ENCODE measurements at regions not wholly inside any gene's neighbourhood (a gene's known extent, or its start where the extent isn't known, plus 50 kb on each side); places are given as distances from the start of the nearest gene placed in this dataset.
"Not testable (repeated sequence)": the region's sequence is repeated elsewhere in the genome, so short reads cannot be mapped to it uniquely, and the experiment has no call there.

- H3K9me3 Mint-ChIP-seq = no peaks in the 10 kb centered on the region
- no peaks in the 10 kb centered on the region for H3K4me1 Mint-ChIP-seq
- no peaks in the 10 kb centered on the region for H3K36me3 Mint-ChIP-seq (ENCODE audit: low read depth)
- no peak for DNase-seq (ENCODE audit: low read depth, low spot score)
- no peak overlapping the region for H3K4me3 Mint-ChIP-seq
- no peaks in the 10 kb centered on the region for H3K27me3 Mint-ChIP-seq (ENCODE audit: low read depth)
- no peak for TF ChIP-seq CTCF (conservative IDR thresholded peaks at IDR 0.05)
- H3K27ac Mint-ChIP-seq (ENCODE audit: unreplicated experiment) = peak overlapping the region; percentile 83
Measured at GRCh38 chr1:217982331-217983050, 302.6 kb upstream of the RRP15 start.

- Mint-ChIP-seq H3K36me3 (ENCODE audit: low read depth) (no peaks in the 10 kb centered on the region), H3K4me1 (no peaks in the 10 kb centered on the region), H3K27me3 (ENCODE audit: low read depth) (no peaks in the 10 kb centered on the region), H3K9me3 (no peaks in the 10 kb centered on the region), H3K27ac (ENCODE audit: unreplicated experiment) (no peak overlapping the region), H3K4me3 (no peak overlapping the region)
- no peak for DNase-seq (ENCODE audit: low read depth, low spot score)
- TF ChIP-seq CTCF (conservative IDR thresholded peaks at IDR 0.05) = no peak
Measured at GRCh38 chr1:217983051-217983375, 302.1 kb upstream of the RRP15 start.

- no peaks in the 10 kb centered on the region for H3K9me3 Mint-ChIP-seq
- H3K27me3 Mint-ChIP-seq (ENCODE audit: low read depth) = no peaks in the 10 kb centered on the region
- no peaks in the 10 kb centered on the region for H3K36me3 Mint-ChIP-seq (ENCODE audit: low read depth)
- no peak overlapping the region for H3K4me3 Mint-ChIP-seq
- peaks cover 19% of the 10 kb centered on the region for H3K4me1 Mint-ChIP-seq
- TF ChIP-seq CTCF (conservative IDR thresholded peaks at IDR 0.05) = no peak
- no peak for DNase-seq (ENCODE audit: low read depth, low spot score)
- H3K27ac Mint-ChIP-seq (ENCODE audit: unreplicated experiment) = no peak overlapping the region
Measured at GRCh38 chr1:217985641-217986040, 299.5 kb upstream of the RRP15 start.

GRCh38 chr1:217989510-217989909 is 295.6 kb upstream of the RRP15 start:
- H3K4me3 Mint-ChIP-seq = no peak overlapping the region
- no peaks in the 10 kb centered on the region for H3K36me3 Mint-ChIP-seq (ENCODE audit: low read depth)
- H3K27me3 Mint-ChIP-seq (ENCODE audit: low read depth) = no peaks in the 10 kb centered on the region
- DNase-seq (ENCODE audit: low read depth, low spot score) = no peak
- H3K4me1 Mint-ChIP-seq = peaks cover 19% of the 10 kb centered on the region
- H3K9me3 Mint-ChIP-seq = no peaks in the 10 kb centered on the region
- peak overlapping the region; percentile 39 for H3K27ac Mint-ChIP-seq (ENCODE audit: unreplicated experiment)
- TF ChIP-seq CTCF (conservative IDR thresholded peaks at IDR 0.05) = no peak

- H3K4me3 Mint-ChIP-seq = no peak overlapping the region
Measured at GRCh38 chr1:217993439-217993838, 291.7 kb upstream of the RRP15 start.

GRCh38 chr1:218008296-218008695 is 276.8 kb upstream of the RRP15 start:
- H3K27ac Mint-ChIP-seq (ENCODE audit: unreplicated experiment); DNase-seq (ENCODE audit: low read depth, low spot score); H3K36me3 Mint-ChIP-seq (ENCODE audit: low read depth); H3K4me3 Mint-ChIP-seq; H3K4me1 Mint-ChIP-seq; H3K9me3 Mint-ChIP-seq; H3K27me3 Mint-ChIP-seq (ENCODE audit: low read depth): not testable (repeated sequence)

More at GRCh38 chr1:217993439-217993838, 291.7 kb upstream of the RRP15 start:
- DNase-seq (ENCODE audit: low read depth, low spot score) = no peak
- Mint-ChIP-seq H3K4me1 (peaks cover 18% of the 10 kb centered on the region), H3K9me3 (no peaks in the 10 kb centered on the region), H3K36me3 (ENCODE audit: low read depth) (no peaks in the 10 kb centered on the region), H3K27ac (ENCODE audit: unreplicated experiment) (no peak overlapping the region), H3K27me3 (ENCODE audit: low read depth) (no peaks in the 10 kb centered on the region)
- TF ChIP-seq CTCF (conservative IDR thresholded peaks at IDR 0.05) = no peak

GRCh38 chr1:218015106-218015505 is 270.0 kb upstream of the RRP15 start:
- H3K27me3 Mint-ChIP-seq (ENCODE audit: low read depth); H3K9me3 Mint-ChIP-seq; H3K27ac Mint-ChIP-seq (ENCODE audit: unreplicated experiment); DNase-seq (ENCODE audit: low read depth, low spot score); H3K36me3 Mint-ChIP-seq (ENCODE audit: low read depth); H3K4me3 Mint-ChIP-seq; H3K4me1 Mint-ChIP-seq: not testable (repeated sequence)
